ENCODE measurements at regions not wholly inside any gene's neighbourhood (a gene's known extent, or its start where the extent isn't known, plus 50 kb on each side); places are given as distances from the start of the nearest gene placed in this dataset. TPM values are rescaled to one million over a fixed set of nuclear protein-coding genes. Genes with fewer than 3 reads are reported as not detected.

GRCh38 chr4:61149278-61149677 is 50.8 kb upstream of the ADGRL3 start:
- POLR2A ChIA-PET, result no interaction called here
- no peak for TF ChIP-seq CTCF (IDR thresholded peaks at IDR 0.05; ENCODE audit: insufficient read depth, low read depth, low read length)
- CTCF ChIA-PET, result no interaction called here
- H3K4me3 ChIP-seq (ENCODE audit: low read depth, low read length), result no peak overlapping the region
- no peaks in the 10 kb centered on the region for H3K27me3 ChIP-seq (ENCODE audit: control insufficient read depth, insufficient read depth, low read length)
- no peaks in the 10 kb centered on the region for H3K36me3 ChIP-seq (ENCODE audit: control insufficient read depth, insufficient read depth, low read length)
- DNase-seq (ENCODE audit: low read depth), result no peak

Small RNA genes in the stretch of these regions (small RNA-seq; reads per million reads assigned to genes)
- not detected for gene MIR548AG1 (ENCODE audit: insufficient read length, low read depth, low replicate concordance)
- not detected for gene RF00019 (ENCODE audit: insufficient read length, low read depth, low replicate concordance)
- not detected for gene RNU6-1325P (ENCODE audit: insufficient read length, low read depth, low replicate concordance)
